Tibial nerve (tissue), 4 donors: ENCODE measurements at regions not wholly inside any gene's neighbourhood (a gene's known extent, or its start where the extent isn't known, plus 50 kb on each side); places are given as distances from the start of the nearest gene placed in this dataset.

Experiments
- EP300 ChIP-seq, 2 donors: sonication (generic); formaldehyde crosslinking; IDR thresholded peaks; one replicate each; pipeline ENCODE4 v1.6.1; 2017; ENCODE audit warnings: antibody characterized with exemption in 2 of 2, mild to moderate bottlenecking in 1 of 2
- POLR2A ChIP-seq, 2 donors: fragments of 450-650 bp; IDR thresholded peaks; one replicate each; pipeline ENCODE4 v1.6.1; 2017; ENCODE audit warnings: antibody characterized with exemption in 2 of 2, mild to moderate bottlenecking in 2 of 2, moderate library complexity in 2 of 2
- TF ChIP-seq, protein P1 (sequence below), 5 experiments: fragments of 200-600 bp in 3 of 5; fragments of 450-650 bp in 2 of 5; sonication (generic) in 3 of 5; IDR thresholded peaks; one replicate each; pipeline ENCODE4 v1.5.1; 2016 to 2019; ENCODE audit warnings: antibody characterized with exemption in 5 of 5, mild to moderate bottlenecking in 3 of 5, moderate library complexity in 2 of 5

DNA sequence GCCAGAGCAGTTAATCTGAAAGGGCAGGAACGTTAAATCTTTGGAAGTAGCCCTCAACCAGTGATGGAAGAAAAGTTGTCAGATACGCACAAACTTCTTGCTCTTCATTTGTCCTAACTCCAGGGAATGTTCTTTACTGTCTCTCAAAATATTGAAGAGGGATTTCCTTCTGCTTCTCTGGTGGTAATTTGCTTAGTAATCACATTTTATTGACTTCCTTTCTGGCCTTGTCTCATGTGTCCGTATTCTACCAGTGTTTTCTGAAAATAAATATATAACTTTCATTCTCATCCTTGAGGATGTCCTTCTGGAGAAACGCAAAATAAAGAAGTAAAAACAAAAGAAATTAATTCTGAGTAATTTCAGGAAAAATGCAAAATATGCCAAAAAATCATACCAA lies 282.1 kb downstream of the CYLC2 start:
- TF ChIP-seq, protein P1, sequence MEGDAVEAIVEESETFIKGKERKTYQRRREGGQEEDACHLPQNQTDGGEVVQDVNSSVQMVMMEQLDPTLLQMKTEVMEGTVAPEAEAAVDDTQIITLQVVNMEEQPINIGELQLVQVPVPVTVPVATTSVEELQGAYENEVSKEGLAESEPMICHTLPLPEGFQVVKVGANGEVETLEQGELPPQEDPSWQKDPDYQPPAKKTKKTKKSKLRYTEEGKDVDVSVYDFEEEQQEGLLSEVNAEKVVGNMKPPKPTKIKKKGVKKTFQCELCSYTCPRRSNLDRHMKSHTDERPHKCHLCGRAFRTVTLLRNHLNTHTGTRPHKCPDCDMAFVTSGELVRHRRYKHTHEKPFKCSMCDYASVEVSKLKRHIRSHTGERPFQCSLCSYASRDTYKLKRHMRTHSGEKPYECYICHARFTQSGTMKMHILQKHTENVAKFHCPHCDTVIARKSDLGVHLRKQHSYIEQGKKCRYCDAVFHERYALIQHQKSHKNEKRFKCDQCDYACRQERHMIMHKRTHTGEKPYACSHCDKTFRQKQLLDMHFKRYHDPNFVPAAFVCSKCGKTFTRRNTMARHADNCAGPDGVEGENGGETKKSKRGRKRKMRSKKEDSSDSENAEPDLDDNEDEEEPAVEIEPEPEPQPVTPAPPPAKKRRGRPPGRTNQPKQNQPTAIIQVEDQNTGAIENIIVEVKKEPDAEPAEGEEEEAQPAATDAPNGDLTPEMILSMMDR (IDR thresholded peaks at IDR 0.05) = no peak
- TF ChIP-seq POLR2A (IDR thresholded peaks at IDR 0.05) = no peak
- TF ChIP-seq EP300 (IDR thresholded peaks at IDR 0.05) = no peak
